ENCODE measurements at regions not wholly inside any gene's neighbourhood (a gene's known extent, or its start where the extent isn't known, plus 50 kb on each side); places are given as distances from the start of the nearest gene placed in this dataset.

- Histone ChIP-seq H3K36me3 (no peaks in the 10 kb centered on the region), H3K4me1 (no peaks in the 10 kb centered on the region), H3K27me3 (no peaks in the 10 kb centered on the region), H3K4me3 (no peak overlapping the region), H3K9me3 (no peaks in the 10 kb centered on the region), H3K27ac (no peak overlapping the region)
- no peak for DNase-seq
- intact Hi-C loops (cut with DNase I): no loop called here
- no peak for ATAC-seq
- TF ChIP-seq CTCF (IDR thresholded peaks at IDR 0.05): no peak
These were observed 57.8 kb upstream of the HCCS start for GRCh38 chrX:11053351-11053750.

- ATAC-seq: no peak
- Histone ChIP-seq H3K9me3 (no peaks in the 10 kb centered on the region), H3K36me3 (no peaks in the 10 kb centered on the region), H3K4me1 (no peaks in the 10 kb centered on the region), H3K27me3 (no peaks in the 10 kb centered on the region), H3K4me3 (no peak overlapping the region), H3K27ac (no peak overlapping the region)
- TF ChIP-seq CTCF (IDR thresholded peaks at IDR 0.05): no peak
- no peak for DNase-seq
- intact Hi-C loops (cut with DNase I): no loop called here
These were observed 54.6 kb upstream of the HCCS start for GRCh38 chrX:11056322-11057176.

GRCh38 chrX:11059933-11060332, 51.2 kb upstream of the HCCS start:
- ATAC-seq: no peak

More at GRCh38 chrX:11059933-11060332, 51.2 kb upstream of the HCCS start:
- no peaks in the 10 kb centered on the region for H3K4me1 ChIP-seq
- no peak overlapping the region for H3K4me3 ChIP-seq
- no peak for DNase-seq
- intact Hi-C loops (cut with DNase I): no loop called here
- no peaks in the 10 kb centered on the region for H3K27me3 ChIP-seq
- H3K36me3 ChIP-seq: no peaks in the 10 kb centered on the region
- no peak overlapping the region for H3K27ac ChIP-seq
- no peak for TF ChIP-seq CTCF (IDR thresholded peaks at IDR 0.05)
- H3K9me3 ChIP-seq: no peaks in the 10 kb centered on the region
